ACHN (cell line): ENCODE measurements at regions not wholly inside any gene's neighbourhood (a gene's known extent, or its start where the extent isn't known, plus 50 kb on each side); places are given as distances from the start of the nearest gene placed in this dataset.
"Not testable (repeated sequence)": the region's sequence is repeated elsewhere in the genome, so short reads cannot be mapped to it uniquely, and the experiment has no call there.

Experiments used
- DNase-seq: peaks from one replicate; pipeline ENCODE4 v3.0.0-alpha.2; 2015
- in situ Hi-C: cut with HindIII; loops from 2 replicates; pipeline ENCODE4 v1.10.0; 2017; ENCODE audit warnings: low sequenced_read_pairs, low pct_ligation_motif_present, low pct_unique_long_range_greater_than_20kb

- in situ Hi-C loops, result no loop called here
- DNase-seq, result no peak
Measured at GRCh38 chr2:85945586-85945985, 56.8 kb upstream of the ST3GAL5 start.

GRCh38 chr2:85945172-85945571, 56.4 kb upstream of the ST3GAL5 start:
- no peak for DNase-seq
- in situ Hi-C loops, result no loop called here

GRCh38 chr2:85942346-85942957, 53.7 kb upstream of the ST3GAL5 start:
- DNase-seq, result no peak
- in situ Hi-C loops, result no loop called here

GRCh38 chr2:85941490-85941889, 52.7 kb upstream of the ST3GAL5 start:
- DNase-seq, in situ Hi-C loops: not testable (repeated sequence)

GRCh38 chr2:85939131-85939530, 50.3 kb upstream of the ST3GAL5 start:
- DNase-seq, result no peak
- in situ Hi-C loops, result no loop called here
